MM.1S (cell line): ENCODE measurements at regions not wholly inside any gene's neighbourhood (a gene's known extent, or its start where the extent isn't known, plus 50 kb on each side); places are given as distances from the start of the nearest gene placed in this dataset.

Experiments
- DNase-seq: peaks from one replicate; pipeline ENCODE4 v3.0.0-alpha.2; 2015
- H2AFZ ChIP-seq: fragments of 300-600 bp; sonication (generic); 2 replicates; pipeline ENCODE4 v1.6.0; 2016; ENCODE audit warnings: antibody characterized with exemption, low read length
- H3F3A ChIP-seq: fragments of 300-600 bp; sonication (generic); 2 replicates; pipeline ENCODE4 v1.6.1; 2016; ENCODE audit warnings: mild to moderate bottlenecking, antibody characterized with exemption, low read length, moderate library complexity, mixed read lengths; ENCODE audit not compliant: insufficient read depth
- H3K27ac ChIP-seq: fragments of 300-600 bp; sonication (generic); 2 replicates; pipeline ENCODE4 v1.5.1; 2016; ENCODE audit warnings: mild to moderate bottlenecking, low read length
- H3K27me3 ChIP-seq: fragments of 300-600 bp; sonication (generic); replicated peaks from 2 replicates; pipeline ENCODE4 v1.6.0; 2016; ENCODE audit warnings: low read length; ENCODE audit not compliant: insufficient read depth
- H3K36me3 ChIP-seq: fragments of 300-600 bp; sonication (generic); replicated peaks from 2 replicates; pipeline ENCODE4 v1.6.1; 2016; ENCODE audit warnings: mild to moderate bottlenecking, low read length, mixed read lengths; ENCODE audit not compliant: insufficient read depth
- H3K4me1 ChIP-seq: fragments of 300-600 bp; sonication (generic); 2 replicates; pipeline ENCODE4 v1.6.1; 2016; ENCODE audit warnings: low read length, mixed read lengths
- H3K4me2 ChIP-seq: fragments of 300-600 bp; sonication (generic); 2 replicates; pipeline ENCODE4 v1.6.0; 2016; ENCODE audit warnings: low read depth, low read length
- H3K4me3 ChIP-seq: fragments of 300-600 bp; sonication (generic); 2 replicates; pipeline ENCODE4 v1.5.1; 2016; ENCODE audit warnings: low read length, mixed read lengths
- H3K79me2 ChIP-seq: fragments of 300-600 bp; sonication (generic); 2 replicates; pipeline ENCODE4 v1.6.1; 2016; ENCODE audit warnings: mixed run types, low read length, mixed read lengths
- H3K9ac ChIP-seq: fragments of 300-600 bp; sonication (generic); 2 replicates; pipeline ENCODE4 v1.6.1; 2016; ENCODE audit warnings: low read length, mixed read lengths
- H3K9me2 ChIP-seq: fragments of 300-600 bp; sonication (generic); replicated peaks from 2 replicates; pipeline ENCODE4 v1.6.1; 2016; ENCODE audit warnings: mild to moderate bottlenecking, low read length, mixed read lengths; ENCODE audit not compliant: insufficient read depth
- H3K9me3 ChIP-seq: fragments of 300-600 bp; sonication (generic); replicated peaks from 2 replicates; pipeline ENCODE4 v1.6.1; 2016; ENCODE audit warnings: mild to moderate bottlenecking, low read length, mixed read lengths; ENCODE audit not compliant: insufficient read depth
- H4K20me1 ChIP-seq: fragments of 300-600 bp; sonication (generic); 2 replicates; pipeline ENCODE4 v1.6.1; 2016; ENCODE audit warnings: mild to moderate bottlenecking, low read length, moderate library complexity, mixed read lengths; ENCODE audit not compliant: insufficient read depth
- CTCF ChIP-seq: fragments of 300-600 bp; sonication (generic); IDR thresholded peaks from 2 replicates; pipeline ENCODE4 v1.5.1; 2016; ENCODE audit warnings: antibody characterized with exemption, low read length, mixed read lengths
- EZH2 ChIP-seq: fragments of 300-600 bp; sonication (generic); optimal IDR thresholded peaks from 2 replicates; pipeline ENCODE3; 2017; ENCODE audit warnings: low read depth, mild to moderate bottlenecking, antibody characterized with exemption, low read length, mixed read lengths
- EZH2phosphoT487 ChIP-seq: fragments of 300-600 bp; sonication (generic); IDR thresholded peaks from 2 replicates; pipeline ENCODE4 v1.6.1; 2018; ENCODE audit warnings: antibody characterized with exemption, low read length

GRCh38 chr16:55007504-55007903 lies 76.8 kb downstream of the IRX5 start:
- H3F3A ChIP-seq: no peaks in the 10 kb centered on the region
- no peaks in the 10 kb centered on the region for H3K79me2 ChIP-seq
- H3K9ac ChIP-seq: no peak overlapping the region
- TF ChIP-seq EZH2phosphoT487 (no peak), CTCF (no peak)
- DNase-seq: no peak
- no peaks in the 10 kb centered on the region for H3K9me2 ChIP-seq
- no peaks in the 10 kb centered on the region for H3K27me3 ChIP-seq
- H3K4me1 ChIP-seq: no peaks in the 10 kb centered on the region
- no peak overlapping the region for H3K4me2 ChIP-seq
- no peaks in the 10 kb centered on the region for H3K9me3 ChIP-seq
- H4K20me1 ChIP-seq: no peaks in the 10 kb centered on the region
- no peak overlapping the region for H3K27ac ChIP-seq
- H3K4me3 ChIP-seq: no peak overlapping the region
- H2AFZ ChIP-seq: no peak overlapping the region
- no peaks in the 10 kb centered on the region for H3K36me3 ChIP-seq

- H3K36me3 ChIP-seq: no peaks in the 10 kb centered on the region
- H3K4me2 ChIP-seq: no peak overlapping the region
- H2AFZ ChIP-seq: no peak overlapping the region
- H3F3A ChIP-seq: no peaks in the 10 kb centered on the region
- no peaks in the 10 kb centered on the region for H3K4me1 ChIP-seq
- no peak for DNase-seq
- H3K9ac ChIP-seq: no peak overlapping the region
- no peaks in the 10 kb centered on the region for H3K79me2 ChIP-seq
- no peak for TF ChIP-seq CTCF
- no peak for TF ChIP-seq EZH2
- TF ChIP-seq EZH2phosphoT487: no peak
- no peaks in the 10 kb centered on the region for H3K9me3 ChIP-seq
- H3K9me2 ChIP-seq: no peaks in the 10 kb centered on the region
- no peak overlapping the region for H3K4me3 ChIP-seq
- H4K20me1 ChIP-seq: no peaks in the 10 kb centered on the region
- no peak overlapping the region for H3K27ac ChIP-seq
- H3K27me3 ChIP-seq: no peaks in the 10 kb centered on the region
These were observed 78.3 kb downstream of the IRX5 start for GRCh38 chr16:55008836-55009510.

GRCh38 chr16:55009581-55009980 lies 78.9 kb downstream of the IRX5 start:
- no peaks in the 10 kb centered on the region for H4K20me1 ChIP-seq
- no peaks in the 10 kb centered on the region for H3K9me2 ChIP-seq
- no peaks in the 10 kb centered on the region for H3K79me2 ChIP-seq
- H3K4me3 ChIP-seq: no peak overlapping the region
- H3K9me3 ChIP-seq: no peaks in the 10 kb centered on the region
- no peak overlapping the region for H3K9ac ChIP-seq
- no peak overlapping the region for H3K27ac ChIP-seq
- no peaks in the 10 kb centered on the region for H3K27me3 ChIP-seq
- H3K4me1 ChIP-seq: no peaks in the 10 kb centered on the region
- no peaks in the 10 kb centered on the region for H3K36me3 ChIP-seq
- no peaks in the 10 kb centered on the region for H3F3A ChIP-seq
- H2AFZ ChIP-seq: no peak overlapping the region
- no peak overlapping the region for H3K4me2 ChIP-seq
- DNase-seq: no peak
- TF ChIP-seq EZH2 (no peak), EZH2phosphoT487 (no peak), CTCF (no peak)
